HG02840 (cell line): ENCODE measurements at regions not wholly inside any gene's neighbourhood (a gene's known extent, or its start where the extent isn't known, plus 50 kb on each side); places are given as distances from the start of the nearest gene placed in this dataset.
"Not testable (repeated sequence)": the region's sequence is repeated elsewhere in the genome, so short reads cannot be mapped to it uniquely, and the experiment has no call there.

Experiments used
- ATAC-seq: cut with Tn5 transposase; IDR thresholded peaks from one replicate; pipeline ENCODE4 v1.9.1; 2021; ENCODE audit warnings: mild to moderate bottlenecking, moderate library complexity, moderate number of reproducible peaks; ENCODE audit not compliant: unreplicated experiment, low FRiP score

GRCh38 chr5:122591828-122592227 is 183.1 kb upstream of the SNX2 start:
- no peak for ATAC-seq

- ATAC-seq, result no peak
Measured at GRCh38 chr5:122599000-122599399, 175.9 kb upstream of the SNX2 start.

- no peak for ATAC-seq
Measured at GRCh38 chr5:122600924-122601323, 174.0 kb upstream of the SNX2 start.

- no peak for ATAC-seq
Measured at GRCh38 chr5:122602700-122603099, 172.2 kb upstream of the SNX2 start.

- no peak for ATAC-seq
Measured at GRCh38 chr5:122605236-122605635, 169.6 kb upstream of the SNX2 start.

GRCh38 chr5:122607818-122608217 is 167.1 kb upstream of the SNX2 start:
- ATAC-seq, result no peak

- ATAC-seq, result no peak
Measured at GRCh38 chr5:122608222-122608621, 166.7 kb upstream of the SNX2 start.

- no peak for ATAC-seq
Measured at GRCh38 chr5:122611406-122611805, 163.5 kb upstream of the SNX2 start.

- no peak for ATAC-seq
Measured at GRCh38 chr5:122612901-122613300, 162.0 kb upstream of the SNX2 start.

- ATAC-seq, result no peak
Measured at GRCh38 chr5:122615146-122615545, 159.7 kb upstream of the SNX2 start.

- no peak for ATAC-seq
Measured at GRCh38 chr5:122615832-122616231, 159.0 kb upstream of the SNX2 start.

GRCh38 chr5:122618046-122618445 is 156.8 kb upstream of the SNX2 start:
- not testable (repeated sequence) for ATAC-seq

- not testable (repeated sequence) for ATAC-seq
Measured at GRCh38 chr5:122620768-122621167, 154.1 kb upstream of the SNX2 start.

GRCh38 chr5:122628714-122629113 is 146.2 kb upstream of the SNX2 start:
- not testable (repeated sequence) for ATAC-seq

GRCh38 chr5:122629121-122629677 is 145.7 kb upstream of the SNX2 start:
- ATAC-seq, result no peak

GRCh38 chr5:122638581-122638980 is 136.3 kb upstream of the SNX2 start:
- ATAC-seq, result no peak

- no peak for ATAC-seq
Measured at GRCh38 chr5:122639033-122639432, 135.8 kb upstream of the SNX2 start.

- ATAC-seq, result no peak
Measured at GRCh38 chr5:122639864-122640263, 135.0 kb upstream of the SNX2 start.

GRCh38 chr5:122649080-122649479 is 125.8 kb upstream of the SNX2 start:
- no peak for ATAC-seq

GRCh38 chr5:122653087-122654017 is 121.5 kb upstream of the SNX2 start:
- ATAC-seq, result no peak

- no peak for ATAC-seq
Measured at GRCh38 chr5:122656160-122656559, 118.7 kb upstream of the SNX2 start.

- no peak for ATAC-seq
Measured at GRCh38 chr5:122656577-122656976, 118.3 kb upstream of the SNX2 start.
